Lower lobe of right lung (tissue), 2 donors: ENCODE measurements at regions not wholly inside any gene's neighbourhood (a gene's known extent, or its start where the extent isn't known, plus 50 kb on each side); places are given as distances from the start of the nearest gene placed in this dataset.

Experiments
- ATAC-seq, 2 donors: fragments of 200-7000 bp; cut with Tn5 transposase; one replicate each; pipeline ENCODE4 v1.9.1; 2020 to 2022; ENCODE audit warnings: mild to moderate bottlenecking in 2 of 2, moderate library complexity in 2 of 2
- DNase-seq: peaks from one replicate; pipeline ENCODE4 v3.0.0-alpha.2; 2020
- H3K27ac ChIP-seq: fragments of 200-600 bp; one replicate; pipeline ENCODE4 v1.8.0; 2022
- H3K27me3 ChIP-seq: fragments of 200-600 bp; one replicate; pipeline ENCODE4 v1.8.0; 2022; ENCODE audit warnings: low read depth
- H3K36me3 ChIP-seq: fragments of 200-600 bp; one replicate; pipeline ENCODE4 v1.8.0; 2022; ENCODE audit warnings: mild to moderate bottlenecking
- H3K4me1 ChIP-seq: fragments of 200-600 bp; one replicate; pipeline ENCODE4 v1.8.0; 2022
- H3K4me3 ChIP-seq: fragments of 200-600 bp; one replicate; pipeline ENCODE4 v1.8.0; 2022; ENCODE audit warnings: mild to moderate bottlenecking
- H3K9me3 ChIP-seq: fragments of 200-600 bp; one replicate; pipeline ENCODE4 v1.8.0; 2022
- CTCF ChIP-seq: fragments of 200-600 bp; IDR thresholded peaks from one replicate; pipeline ENCODE4 v1.8.0; 2022; ENCODE audit warnings: antibody characterized with exemption, mild to moderate bottlenecking
- intact Hi-C: fragments of 100-400 bp; cut with DNase I; formaldehyde crosslinking; loops from one replicate; pipeline ENCODE4 v1.11.0; 2022
- donor health status: DM: no; HTN: yes; CAD: no; lungs with severe emphysema.

GRCh38 chr17:77880711-77881450, 77.6 kb upstream of the TNRC6C start:
- ATAC-seq (peak in 1 of 2 donors; percentile 3), DNase-seq (peak; percentile 38)
- Histone ChIP-seq H3K36me3 (no peaks in the 10 kb centered on the region), H3K9me3 (peaks cover 7% of the 10 kb centered on the region), H3K27ac (peak overlapping the region; percentile 72), H3K4me1 (peaks cover 32% of the 10 kb centered on the region), H3K4me3 (no peak overlapping the region), H3K27me3 (peaks cover 11% of the 10 kb centered on the region)
- no peak for TF ChIP-seq CTCF
- intact Hi-C loops: no loop called here

- Histone ChIP-seq H3K4me3 (no peak overlapping the region), H3K9me3 (peaks cover under 1% of the 10 kb centered on the region), H3K27ac (peak overlapping the region; percentile 72), H3K36me3 (no peaks in the 10 kb centered on the region), H3K4me1 (peaks cover 32% of the 10 kb centered on the region), H3K27me3 (peaks cover 11% of the 10 kb centered on the region)
- intact Hi-C loops: no loop called here
- ATAC-seq (peak; percentile 88 to 92), DNase-seq (peak; percentile 90)
- TF ChIP-seq CTCF: no peak
These were observed 77.0 kb upstream of the TNRC6C start for GRCh38 chr17:77881545-77881944.

GRCh38 chr17:77882040-77882439, 76.5 kb upstream of the TNRC6C start:
- TF ChIP-seq CTCF: no peak
- ATAC-seq (no peak), DNase-seq (peak; percentile 38)
- Histone ChIP-seq H3K9me3 (no peaks in the 10 kb centered on the region), H3K4me3 (no peak overlapping the region), H3K4me1 (peaks cover 35% of the 10 kb centered on the region), H3K36me3 (no peaks in the 10 kb centered on the region), H3K27me3 (peaks cover 15% of the 10 kb centered on the region), H3K27ac (peak overlapping the region; percentile 72)
- intact Hi-C loops: no loop called here

- intact Hi-C loops: no loop called here
- Histone ChIP-seq H3K9me3 (no peaks in the 10 kb centered on the region), H3K27me3 (peaks cover 19% of the 10 kb centered on the region), H3K4me3 (no peak overlapping the region), H3K36me3 (no peaks in the 10 kb centered on the region), H3K27ac (peak overlapping the region; percentile 72), H3K4me1 (peaks cover 40% of the 10 kb centered on the region)
- ATAC-seq: peak; percentile 53 to 61
- no peak for TF ChIP-seq CTCF
- DNase-seq: peak; percentile 65
These were observed 75.9 kb upstream of the TNRC6C start for GRCh38 chr17:77882481-77883212.

- H3K27me3 ChIP-seq: peaks cover 24% of the 10 kb centered on the region
- TF ChIP-seq CTCF: no peak
- DNase-seq: peak; percentile 34
- H3K9me3 ChIP-seq: no peaks in the 10 kb centered on the region
- intact Hi-C loops: no loop called here
- H3K36me3 ChIP-seq: no peaks in the 10 kb centered on the region
- peak overlapping the region; percentile 72 for H3K27ac ChIP-seq
- peaks cover 45% of the 10 kb centered on the region for H3K4me1 ChIP-seq
- H3K4me3 ChIP-seq: no peak overlapping the region
- no peak for ATAC-seq
These were observed 75.3 kb upstream of the TNRC6C start for GRCh38 chr17:77883213-77883650.
